ENCODE measurements at regions not wholly inside any gene's neighbourhood (a gene's known extent, or its start where the extent isn't known, plus 50 kb on each side); places are given as distances from the start of the nearest gene placed in this dataset.

- TF ChIP-seq CTCF (IDR thresholded peaks at IDR 0.05 in 2 of 3, conservative IDR thresholded peaks at IDR 0.05 in 1 of 3; ENCODE audit: control insufficient read depth in 2 of 3, extremely low read depth in 1 of 3, insufficient read depth in 1 of 3, low read depth in 3 of 3, low read length in 3 of 3) (no peak), CREB1 (IDR thresholded peaks at IDR 0.05; ENCODE audit: low read depth) (no peak), CHD2 (IDR thresholded peaks at IDR 0.05; ENCODE audit: borderline replicate concordance, low read depth, low read length) (no peak), RAD21 (IDR thresholded peaks at IDR 0.05; ENCODE audit: insufficient read depth, low read depth, low read length) (no peak), RCOR1 (conservative IDR thresholded peaks at IDR 0.05; ENCODE audit: low read depth, low read length) (no peak), HDAC6 (IDR thresholded peaks at IDR 0.05; ENCODE audit: unreplicated experiment) (no peak), SRF (IDR thresholded peaks at IDR 0.05; ENCODE audit: low read depth in 2 of 2, low read length in 2 of 2) (no peak), SP1 (IDR thresholded peaks at IDR 0.05; ENCODE audit: low read depth, low read length) (no peak)
Observed at GRCh38 chr12:18824287-18824686, 86.4 kb downstream of the CAPZA3 start.

Data from GM12878 (cell line).